ENCODE measurements at regions not wholly inside any gene's neighbourhood (a gene's known extent, or its start where the extent isn't known, plus 50 kb on each side); places are given as distances from the start of the nearest gene placed in this dataset.

DNA sequence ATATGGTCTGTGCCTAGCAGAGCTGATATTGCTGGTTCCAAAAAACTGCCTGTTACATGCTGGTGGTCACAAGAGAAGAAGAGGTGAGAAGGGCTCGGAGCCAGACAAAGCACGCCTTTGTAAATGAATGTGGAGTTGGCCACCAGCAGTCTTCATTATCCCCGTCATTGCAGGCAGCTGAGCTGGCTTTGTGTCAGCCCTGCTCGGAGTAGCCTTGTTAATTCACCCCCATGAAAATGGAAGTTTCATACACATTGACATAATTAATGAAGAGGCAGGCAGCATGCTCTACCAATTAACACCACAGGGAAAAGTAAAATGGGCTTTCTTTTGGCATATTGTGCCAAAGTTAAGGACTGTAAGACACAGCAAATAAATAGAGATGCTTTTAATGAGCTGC, 113.7 kb upstream of the RBFOX1 start:
- no peak for TF ChIP-seq CSDC2 (CRISPR knock-in tag; IDR thresholded peaks at IDR 0.05)
- no peak for TF ChIP-seq GLIS3 (CRISPR knock-in tag; IDR thresholded peaks at IDR 0.05)
- TF ChIP-seq, protein P1, sequence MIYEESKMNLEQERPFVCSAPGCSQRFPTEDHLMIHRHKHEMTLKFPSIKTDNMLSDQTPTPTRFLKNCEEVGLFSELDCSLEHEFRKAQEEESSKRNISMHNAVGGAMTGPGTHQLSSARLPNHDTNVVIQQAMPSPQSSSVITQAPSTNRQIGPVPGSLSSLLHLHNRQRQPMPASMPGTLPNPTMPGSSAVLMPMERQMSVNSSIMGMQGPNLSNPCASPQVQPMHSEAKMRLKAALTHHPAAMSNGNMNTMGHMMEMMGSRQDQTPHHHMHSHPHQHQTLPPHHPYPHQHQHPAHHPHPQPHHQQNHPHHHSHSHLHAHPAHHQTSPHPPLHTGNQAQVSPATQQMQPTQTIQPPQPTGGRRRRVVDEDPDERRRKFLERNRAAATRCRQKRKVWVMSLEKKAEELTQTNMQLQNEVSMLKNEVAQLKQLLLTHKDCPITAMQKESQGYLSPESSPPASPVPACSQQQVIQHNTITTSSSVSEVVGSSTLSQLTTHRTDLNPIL (CRISPR knock-in tag; IDR thresholded peaks at IDR 0.05; ENCODE audit: low read depth) = no peak
- TF ChIP-seq RARB (CRISPR knock-in tag; IDR thresholded peaks at IDR 0.05) = no peak
- TF ChIP-seq, protein P2, sequence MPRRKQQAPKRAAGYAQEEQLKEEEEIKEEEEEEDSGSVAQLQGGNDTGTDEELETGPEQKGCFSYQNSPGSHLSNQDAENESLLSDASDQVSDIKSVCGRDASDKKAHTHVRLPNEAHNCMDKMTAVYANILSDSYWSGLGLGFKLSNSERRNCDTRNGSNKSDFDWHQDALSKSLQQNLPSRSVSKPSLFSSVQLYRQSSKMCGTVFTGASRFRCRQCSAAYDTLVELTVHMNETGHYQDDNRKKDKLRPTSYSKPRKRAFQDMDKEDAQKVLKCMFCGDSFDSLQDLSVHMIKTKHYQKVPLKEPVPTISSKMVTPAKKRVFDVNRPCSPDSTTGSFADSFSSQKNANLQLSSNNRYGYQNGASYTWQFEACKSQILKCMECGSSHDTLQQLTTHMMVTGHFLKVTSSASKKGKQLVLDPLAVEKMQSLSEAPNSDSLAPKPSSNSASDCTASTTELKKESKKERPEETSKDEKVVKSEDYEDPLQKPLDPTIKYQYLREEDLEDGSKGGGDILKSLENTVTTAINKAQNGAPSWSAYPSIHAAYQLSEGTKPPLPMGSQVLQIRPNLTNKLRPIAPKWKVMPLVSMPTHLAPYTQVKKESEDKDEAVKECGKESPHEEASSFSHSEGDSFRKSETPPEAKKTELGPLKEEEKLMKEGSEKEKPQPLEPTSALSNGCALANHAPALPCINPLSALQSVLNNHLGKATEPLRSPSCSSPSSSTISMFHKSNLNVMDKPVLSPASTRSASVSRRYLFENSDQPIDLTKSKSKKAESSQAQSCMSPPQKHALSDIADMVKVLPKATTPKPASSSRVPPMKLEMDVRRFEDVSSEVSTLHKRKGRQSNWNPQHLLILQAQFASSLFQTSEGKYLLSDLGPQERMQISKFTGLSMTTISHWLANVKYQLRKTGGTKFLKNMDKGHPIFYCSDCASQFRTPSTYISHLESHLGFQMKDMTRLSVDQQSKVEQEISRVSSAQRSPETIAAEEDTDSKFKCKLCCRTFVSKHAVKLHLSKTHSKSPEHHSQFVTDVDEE (CRISPR knock-in tag; IDR thresholded peaks at IDR 0.05) = no peak
- no peak for TF ChIP-seq OSR1 (CRISPR knock-in tag; IDR thresholded peaks at IDR 0.05)
- no peak for TF ChIP-seq ZNF565 (CRISPR knock-in tag; conservative IDR thresholded peaks at IDR 0.05; ENCODE audit: low read depth)
- no peak for TF ChIP-seq ZNF8 (CRISPR knock-in tag; IDR thresholded peaks at IDR 0.05)
- TF ChIP-seq SNAI2 (CRISPR knock-in tag; IDR thresholded peaks at IDR 0.05) = no peak
- TF ChIP-seq ZC3H10 (CRISPR knock-in tag; IDR thresholded peaks at IDR 0.05) = no peak
- no peak for TF ChIP-seq ISL1 (CRISPR knock-in tag; IDR thresholded peaks at IDR 0.05)
- TF ChIP-seq, protein P3, sequence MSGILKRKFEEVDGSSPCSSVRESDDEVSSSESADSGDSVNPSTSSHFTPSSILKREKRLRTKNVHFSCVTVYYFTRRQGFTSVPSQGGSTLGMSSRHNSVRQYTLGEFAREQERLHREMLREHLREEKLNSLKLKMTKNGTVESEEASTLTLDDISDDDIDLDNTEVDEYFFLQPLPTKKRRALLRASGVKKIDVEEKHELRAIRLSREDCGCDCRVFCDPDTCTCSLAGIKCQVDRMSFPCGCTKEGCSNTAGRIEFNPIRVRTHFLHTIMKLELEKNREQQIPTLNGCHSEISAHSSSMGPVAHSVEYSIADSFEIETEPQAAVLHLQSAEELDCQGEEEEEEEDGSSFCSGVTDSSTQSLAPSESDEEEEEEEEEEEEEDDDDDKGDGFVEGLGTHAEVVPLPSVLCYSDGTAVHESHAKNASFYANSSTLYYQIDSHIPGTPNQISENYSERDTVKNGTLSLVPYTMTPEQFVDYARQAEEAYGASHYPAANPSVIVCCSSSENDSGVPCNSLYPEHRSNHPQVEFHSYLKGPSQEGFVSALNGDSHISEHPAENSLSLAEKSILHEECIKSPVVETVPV (CRISPR knock-in tag; IDR thresholded peaks at IDR 0.05) = no peak
- no peak for TF ChIP-seq TCF4 (CRISPR knock-in tag; IDR thresholded peaks at IDR 0.05; ENCODE audit: borderline replicate concordance)
- TF ChIP-seq, protein P4, sequence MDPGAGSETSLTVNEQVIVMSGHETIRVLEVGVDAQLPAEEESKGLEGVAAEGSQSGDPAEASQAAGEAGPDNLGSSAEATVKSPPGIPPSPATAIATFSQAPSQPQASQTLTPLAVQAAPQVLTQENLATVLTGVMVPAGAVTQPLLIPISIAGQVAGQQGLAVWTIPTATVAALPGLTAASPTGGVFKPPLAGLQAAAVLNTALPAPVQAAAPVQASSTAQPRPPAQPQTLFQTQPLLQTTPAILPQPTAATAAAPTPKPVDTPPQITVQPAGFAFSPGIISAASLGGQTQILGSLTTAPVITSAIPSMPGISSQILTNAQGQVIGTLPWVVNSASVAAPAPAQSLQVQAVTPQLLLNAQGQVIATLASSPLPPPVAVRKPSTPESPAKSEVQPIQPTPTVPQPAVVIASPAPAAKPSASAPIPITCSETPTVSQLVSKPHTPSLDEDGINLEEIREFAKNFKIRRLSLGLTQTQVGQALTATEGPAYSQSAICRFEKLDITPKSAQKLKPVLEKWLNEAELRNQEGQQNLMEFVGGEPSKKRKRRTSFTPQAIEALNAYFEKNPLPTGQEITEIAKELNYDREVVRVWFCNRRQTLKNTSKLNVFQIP (CRISPR knock-in tag; IDR thresholded peaks at IDR 0.05; ENCODE audit: borderline replicate concordance, low read depth) = no peak
- TF ChIP-seq, protein P5, sequence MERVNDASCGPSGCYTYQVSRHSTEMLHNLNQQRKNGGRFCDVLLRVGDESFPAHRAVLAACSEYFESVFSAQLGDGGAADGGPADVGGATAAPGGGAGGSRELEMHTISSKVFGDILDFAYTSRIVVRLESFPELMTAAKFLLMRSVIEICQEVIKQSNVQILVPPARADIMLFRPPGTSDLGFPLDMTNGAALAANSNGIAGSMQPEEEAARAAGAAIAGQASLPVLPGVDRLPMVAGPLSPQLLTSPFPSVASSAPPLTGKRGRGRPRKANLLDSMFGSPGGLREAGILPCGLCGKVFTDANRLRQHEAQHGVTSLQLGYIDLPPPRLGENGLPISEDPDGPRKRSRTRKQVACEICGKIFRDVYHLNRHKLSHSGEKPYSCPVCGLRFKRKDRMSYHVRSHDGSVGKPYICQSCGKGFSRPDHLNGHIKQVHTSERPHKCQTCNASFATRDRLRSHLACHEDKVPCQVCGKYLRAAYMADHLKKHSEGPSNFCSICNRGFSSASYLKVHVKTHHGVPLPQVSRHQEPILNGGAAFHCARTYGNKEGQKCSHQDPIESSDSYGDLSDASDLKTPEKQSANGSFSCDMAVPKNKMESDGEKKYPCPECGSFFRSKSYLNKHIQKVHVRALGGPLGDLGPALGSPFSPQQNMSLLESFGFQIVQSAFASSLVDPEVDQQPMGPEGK (CRISPR knock-in tag; IDR thresholded peaks at IDR 0.05; ENCODE audit: borderline replicate concordance) = no peak
- no peak for TF ChIP-seq ARNTL (CRISPR knock-in tag; IDR thresholded peaks at IDR 0.05; ENCODE audit: borderline replicate concordance, low read depth)
- TF ChIP-seq ZFP30 (CRISPR knock-in tag; IDR thresholded peaks at IDR 0.05) = no peak

DNA sequence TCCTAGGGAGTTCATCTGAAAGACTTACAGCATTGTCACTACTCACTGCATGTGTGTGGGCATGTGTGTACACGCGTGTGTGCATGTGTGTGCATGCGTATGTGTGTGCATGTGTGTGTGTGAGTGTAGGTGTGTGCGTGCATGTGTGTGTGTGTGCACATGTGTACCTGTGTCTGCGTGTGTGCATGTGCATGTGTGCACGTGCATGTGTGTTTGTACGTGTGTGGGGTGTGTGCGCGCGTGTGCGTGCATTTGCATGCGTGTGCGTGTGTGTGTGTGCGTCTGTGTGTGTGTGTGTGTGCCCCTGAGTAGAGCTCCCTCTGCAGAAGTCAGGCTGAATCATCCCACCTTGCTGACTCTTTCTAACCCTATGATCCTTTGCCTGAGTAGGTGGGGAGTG, 114.8 kb upstream of the RBFOX1 start:
- no peak for TF ChIP-seq TOX (CRISPR knock-in tag; IDR thresholded peaks at IDR 0.05; ENCODE audit: borderline replicate concordance)
- TF ChIP-seq RARB (CRISPR knock-in tag; IDR thresholded peaks at IDR 0.05) = no peak
- TF ChIP-seq ZFP3 (CRISPR knock-in tag; IDR thresholded peaks at IDR 0.05) = no peak
- no peak for TF ChIP-seq ZC3H10 (CRISPR knock-in tag; IDR thresholded peaks at IDR 0.05)
- TF ChIP-seq, protein P2 (CRISPR knock-in tag; IDR thresholded peaks at IDR 0.05) = no peak
- no peak for TF ChIP-seq ESRRG (CRISPR knock-in tag; IDR thresholded peaks at IDR 0.05)
- TF ChIP-seq ZNF70 (CRISPR knock-in tag; IDR thresholded peaks at IDR 0.05) = no peak
- TF ChIP-seq, protein P5 (CRISPR knock-in tag; IDR thresholded peaks at IDR 0.05; ENCODE audit: borderline replicate concordance) = no peak
- no peak for TF ChIP-seq CSDC2 (CRISPR knock-in tag; IDR thresholded peaks at IDR 0.05)
- no peak for TF ChIP-seq PPARA (CRISPR knock-in tag; IDR thresholded peaks at IDR 0.05; ENCODE audit: borderline replicate concordance)
- no peak for ATAC-seq

More for the DNA sequence above, 113.7 kb upstream of the RBFOX1 start:
- ATAC-seq = no peak

Data from SK-N-SH treated with all-trans-retinoic acid at 6 μM for 48 hours (cell line).